ENCODE measurements at regions not wholly inside any gene's neighbourhood (a gene's known extent, or its start where the extent isn't known, plus 50 kb on each side); places are given as distances from the start of the nearest gene placed in this dataset.

- TF ChIP-seq CTCF (conservative IDR thresholded peaks at IDR 0.05; ENCODE audit: low read depth) = no peak
- no peak for DNase-seq (ENCODE audit: low spot score)
- no peak overlapping the region for H3K27ac ChIP-seq
- ChIA-PET CTCF (no interaction called here), POLR2A (ENCODE audit: low non-redundant PET) (no interaction called here)
These were observed 1018.0 kb upstream of the CELF2 start for GRCh38 chr10:9999627-10000026.

GRCh38 chr10:10007957-10008356 lies 1009.7 kb upstream of the CELF2 start:
- DNase-seq (ENCODE audit: low spot score) = peak; percentile 3
- no peak overlapping the region for H3K27ac ChIP-seq
- POLR2A ChIA-PET (ENCODE audit: low non-redundant PET) = no interaction called here
- CTCF ChIA-PET = no interaction called here
- TF ChIP-seq CTCF (conservative IDR thresholded peaks at IDR 0.05; ENCODE audit: low read depth) = no peak

GRCh38 chr10:10010397-10010796 lies 1007.3 kb upstream of the CELF2 start:
- POLR2A ChIA-PET (ENCODE audit: low non-redundant PET) = no interaction called here
- DNase-seq (ENCODE audit: low spot score) = no peak
- no peak overlapping the region for H3K27ac ChIP-seq
- no peak for TF ChIP-seq CTCF (conservative IDR thresholded peaks at IDR 0.05; ENCODE audit: low read depth)
- CTCF ChIA-PET = no interaction called here

- DNase-seq (ENCODE audit: low spot score) = no peak
- no peak for TF ChIP-seq CTCF (conservative IDR thresholded peaks at IDR 0.05; ENCODE audit: low read depth)
- ChIA-PET POLR2A (ENCODE audit: low non-redundant PET) (no interaction called here), CTCF (no interaction called here)
- H3K27ac ChIP-seq = no peak overlapping the region
These were observed 1002.8 kb upstream of the CELF2 start for GRCh38 chr10:10014846-10015245.

GRCh38 chr10:10017716-10018115 lies 1000.0 kb upstream of the CELF2 start:
- no peak overlapping the region for H3K27ac ChIP-seq
- ChIA-PET POLR2A (ENCODE audit: low non-redundant PET) (no interaction called here), CTCF (no interaction called here)
- DNase-seq (ENCODE audit: low spot score) = no peak
- no peak for TF ChIP-seq CTCF (conservative IDR thresholded peaks at IDR 0.05; ENCODE audit: low read depth)

GRCh38 chr10:10020945-10021344 lies 996.7 kb upstream of the CELF2 start:
- DNase-seq (ENCODE audit: low spot score) = no peak
- ChIA-PET CTCF (no interaction called here), POLR2A (ENCODE audit: low non-redundant PET) (no interaction called here)
- no peak for TF ChIP-seq CTCF (conservative IDR thresholded peaks at IDR 0.05; ENCODE audit: low read depth)
- H3K27ac ChIP-seq = no peak overlapping the region

- CTCF ChIA-PET = no interaction called here
- POLR2A ChIA-PET (ENCODE audit: low non-redundant PET) = no interaction called here
- no peak overlapping the region for H3K27ac ChIP-seq
- TF ChIP-seq CTCF (conservative IDR thresholded peaks at IDR 0.05; ENCODE audit: low read depth) = no peak
- no peak for DNase-seq (ENCODE audit: low spot score)
These were observed 984.7 kb upstream of the CELF2 start for GRCh38 chr10:10032991-10033390.

Measured in RWPE1 (cell line).